Sigmoid colon (tissue), 4 donors: ENCODE measurements at regions not wholly inside any gene's neighbourhood (a gene's known extent, or its start where the extent isn't known, plus 50 kb on each side); places are given as distances from the start of the nearest gene placed in this dataset.
A peak's percentile ranks its signal among the peaks of the same experiment; 100 is the strongest.

Source experiments
- CTCF ChIP-seq, 4 experiments: fragments of 450-650 bp in 3 of 4; fragments of 200-600 bp in 1 of 4; IDR thresholded peaks; one replicate each; pipeline ENCODE4 v1.5.1; 2016 to 2019; ENCODE audit warnings: antibody characterized with exemption in 4 of 4, mild to moderate bottlenecking in 3 of 4, moderate library complexity in 2 of 4
- EP300 ChIP-seq, 4 donors: sonication (generic); formaldehyde crosslinking; IDR thresholded peaks; one replicate each; pipeline ENCODE4 v1.6.1; 2017; ENCODE audit warnings: antibody characterized with exemption in 4 of 4
- POLR2A ChIP-seq, 2 donors: fragments of 450-650 bp; IDR thresholded peaks; one replicate each; pipeline ENCODE4 v1.6.1; 2016; ENCODE audit warnings: antibody characterized with exemption in 2 of 2, mild to moderate bottlenecking in 2 of 2, moderate library complexity in 2 of 2
- POLR2AphosphoS5 ChIP-seq, 4 donors: sonication (generic); formaldehyde crosslinking; IDR thresholded peaks; one replicate each; pipeline ENCODE4 v1.6.1; 2017; ENCODE audit warnings: antibody characterized with exemption in 4 of 4

DNA sequence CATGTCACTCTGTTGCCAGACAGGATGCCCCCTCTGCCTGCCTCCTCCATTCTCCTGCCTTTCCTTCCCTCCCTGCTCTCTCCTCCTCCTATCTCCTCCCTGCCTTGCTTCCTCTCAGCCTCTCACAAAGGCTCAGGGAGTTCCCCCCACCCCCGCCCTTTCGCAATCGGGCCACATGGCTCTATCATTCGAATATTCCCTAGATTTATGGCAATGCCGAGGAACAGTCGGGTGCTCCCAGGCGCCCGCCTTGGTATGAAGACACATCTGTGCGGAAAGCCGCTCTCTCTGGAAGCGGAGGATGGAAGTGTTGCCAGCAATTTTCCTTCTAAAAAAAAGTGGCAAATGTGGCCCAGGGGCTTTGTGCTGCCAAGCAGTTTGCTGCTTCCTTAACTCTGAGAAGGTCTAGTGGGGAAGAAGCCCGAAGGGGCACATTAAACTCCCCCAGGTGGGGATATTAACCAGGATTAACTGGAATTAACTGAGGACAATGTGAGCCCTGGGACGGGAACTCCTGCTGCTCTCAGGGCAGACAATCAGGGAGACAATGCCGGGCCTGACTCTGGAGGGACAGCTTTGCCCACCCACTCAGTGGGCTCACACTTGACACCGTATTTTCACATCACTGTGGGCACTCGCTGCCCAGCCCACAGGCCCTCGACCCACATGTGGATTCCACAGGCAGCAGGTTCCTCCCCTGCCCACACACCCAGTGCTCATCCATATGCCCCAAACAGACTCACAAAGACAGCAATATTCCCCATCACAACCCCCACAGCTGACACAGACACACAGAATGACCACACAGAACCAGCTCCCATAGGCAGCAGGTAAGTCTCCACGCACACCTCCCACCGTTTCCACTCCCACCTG, 88.4 kb upstream of the SMNDC1 start:
- TF ChIP-seq CTCF (IDR thresholded peaks at IDR 0.05), result no peak
- TF ChIP-seq POLR2A (IDR thresholded peaks at IDR 0.05), result no peak
- no peak for TF ChIP-seq EP300 (IDR thresholded peaks at IDR 0.05)
- TF ChIP-seq POLR2AphosphoS5 (IDR thresholded peaks at IDR 0.05), result peak in 2 of 4 donors; percentile 36 to 57
